GF-D8 (cell line): ENCODE measurements at regions not wholly inside any gene's neighbourhood (a gene's known extent, or its start where the extent isn't known, plus 50 kb on each side); places are given as distances from the start of the nearest gene placed in this dataset.
"Not testable (repeated sequence)": the region's sequence is repeated elsewhere in the genome, so short reads cannot be mapped to it uniquely, and the experiment has no call there.

Experiments used
- DNase-seq: peaks from one replicate; lab custom pipeline; 2025; lab: John Stamatoyannopoulos, UW

DNA sequence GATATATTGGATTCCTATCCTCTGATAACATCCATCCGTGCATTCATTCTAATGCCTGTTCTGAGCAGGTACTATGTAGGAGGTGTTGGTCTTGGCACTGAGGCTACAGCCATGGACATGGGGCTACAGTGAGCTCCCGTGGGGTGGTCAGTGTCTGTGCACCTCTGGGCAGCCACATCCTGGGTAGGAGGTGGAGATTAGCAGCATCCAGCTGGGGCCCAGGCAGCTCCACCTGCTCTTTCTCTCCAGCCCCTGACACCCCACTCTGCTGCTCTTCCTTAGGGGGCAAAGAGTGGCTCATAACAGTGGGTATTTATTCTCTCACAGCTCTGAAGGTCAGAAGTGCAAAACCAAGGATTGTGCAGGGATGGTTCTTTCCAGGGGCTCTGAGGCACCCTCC is 292.0 kb upstream of the SFSWAP start:
- DNase-seq, result no peak

DNA sequence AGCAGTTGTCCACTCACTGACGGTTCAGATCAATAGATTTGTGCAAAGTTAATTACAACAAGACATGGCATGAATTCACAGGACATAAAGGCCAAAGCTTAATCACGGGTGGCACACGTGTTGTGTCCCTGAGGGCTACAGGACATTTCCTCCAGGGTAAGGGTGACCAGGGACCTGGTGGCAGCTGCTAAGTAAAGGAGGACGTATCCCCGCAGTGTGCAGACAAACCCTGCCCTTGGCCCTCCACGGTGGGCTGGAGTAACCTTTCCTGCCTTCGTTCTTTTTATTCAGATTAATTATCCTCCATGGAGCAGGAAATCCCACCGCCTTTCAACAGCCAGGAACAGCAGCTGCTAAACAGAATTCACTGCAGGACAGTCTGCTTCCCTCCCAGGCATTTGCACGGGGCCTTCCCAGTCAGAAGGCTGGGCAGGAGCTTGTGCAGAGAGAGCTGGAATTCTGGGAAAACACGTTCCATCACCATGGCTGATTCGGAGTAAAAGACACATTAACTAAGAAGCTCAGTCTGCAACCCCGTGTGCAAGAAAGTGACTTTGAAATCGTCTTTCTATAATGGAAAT is 289.9 kb upstream of the SFSWAP start:
- no peak for DNase-seq

DNA sequence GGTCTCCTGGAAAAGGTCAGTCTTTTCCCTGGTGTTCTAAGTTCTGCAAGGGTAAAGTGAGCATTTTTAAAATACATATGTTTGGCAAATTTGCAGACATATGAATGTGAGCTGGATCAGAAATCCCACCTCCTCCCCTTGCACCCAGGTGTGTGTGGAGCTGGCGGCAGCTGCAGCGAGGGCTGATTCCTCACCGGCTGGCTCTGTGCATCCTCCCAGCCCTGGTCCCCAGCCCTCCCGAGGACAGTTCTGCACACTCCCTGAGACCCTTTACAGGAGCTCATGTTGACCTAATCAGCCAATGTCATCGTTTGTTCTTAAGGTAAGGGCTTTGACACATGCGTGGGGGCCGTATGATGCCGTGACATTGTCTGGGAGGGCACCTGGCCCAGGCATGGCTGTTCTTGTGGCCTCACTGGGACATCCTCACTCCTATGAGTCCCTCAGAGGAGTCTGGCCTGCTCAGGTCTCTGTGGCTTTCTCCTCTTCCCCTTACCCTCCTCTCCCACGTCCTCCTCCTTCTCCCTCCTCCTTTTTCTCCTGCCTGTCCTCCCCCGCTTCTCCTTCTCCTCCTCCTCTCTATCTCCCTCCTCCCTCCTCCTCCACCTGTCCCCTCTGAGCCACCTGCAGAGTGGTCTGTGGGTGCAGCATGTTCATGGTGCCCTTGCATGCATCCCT is 289.2 kb upstream of the SFSWAP start:
- no peak for DNase-seq

- DNase-seq, result no peak
Observed at GRCh38 chr12:131422187-131422520, 288.7 kb upstream of the SFSWAP start.

DNA sequence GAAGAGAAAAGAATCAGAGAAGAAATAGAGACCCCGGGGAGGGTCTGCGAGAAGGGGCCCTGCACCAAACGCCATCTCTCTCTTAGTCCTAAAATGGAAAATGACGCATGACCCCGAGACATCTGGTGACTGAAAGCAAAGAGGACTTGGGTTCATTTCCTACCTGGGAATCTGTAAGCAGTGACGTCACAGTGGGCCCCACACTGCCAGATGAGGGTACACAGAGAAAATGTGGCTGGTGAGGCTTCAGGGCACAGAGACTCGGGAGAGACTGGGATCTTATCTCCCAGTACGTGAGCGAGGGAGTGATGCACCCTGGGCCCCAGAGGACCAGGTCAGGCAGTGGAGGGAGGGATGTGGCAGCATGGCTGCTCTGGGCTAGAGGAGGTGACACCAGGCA is 288.1 kb upstream of the SFSWAP start:
- no peak for DNase-seq

DNA sequence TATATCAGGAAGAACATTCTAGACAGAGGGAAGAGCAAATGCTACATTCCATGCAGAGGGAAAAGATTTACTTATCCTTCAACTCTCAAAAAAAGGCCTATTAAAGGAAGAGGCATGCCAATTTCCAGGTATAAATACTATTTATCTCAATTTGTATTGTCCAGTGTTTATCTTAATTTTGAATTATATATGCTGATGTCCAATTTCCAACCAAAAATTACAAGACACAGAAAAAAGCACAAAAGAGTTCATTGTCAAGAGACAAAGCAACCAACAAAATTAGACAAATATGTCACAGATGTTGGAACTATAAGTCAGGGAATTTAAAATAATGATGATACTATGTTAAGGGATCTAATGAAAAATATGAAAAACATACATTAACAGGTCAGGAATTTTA is 286.6 kb upstream of the SFSWAP start:
- no peak for DNase-seq

DNA sequence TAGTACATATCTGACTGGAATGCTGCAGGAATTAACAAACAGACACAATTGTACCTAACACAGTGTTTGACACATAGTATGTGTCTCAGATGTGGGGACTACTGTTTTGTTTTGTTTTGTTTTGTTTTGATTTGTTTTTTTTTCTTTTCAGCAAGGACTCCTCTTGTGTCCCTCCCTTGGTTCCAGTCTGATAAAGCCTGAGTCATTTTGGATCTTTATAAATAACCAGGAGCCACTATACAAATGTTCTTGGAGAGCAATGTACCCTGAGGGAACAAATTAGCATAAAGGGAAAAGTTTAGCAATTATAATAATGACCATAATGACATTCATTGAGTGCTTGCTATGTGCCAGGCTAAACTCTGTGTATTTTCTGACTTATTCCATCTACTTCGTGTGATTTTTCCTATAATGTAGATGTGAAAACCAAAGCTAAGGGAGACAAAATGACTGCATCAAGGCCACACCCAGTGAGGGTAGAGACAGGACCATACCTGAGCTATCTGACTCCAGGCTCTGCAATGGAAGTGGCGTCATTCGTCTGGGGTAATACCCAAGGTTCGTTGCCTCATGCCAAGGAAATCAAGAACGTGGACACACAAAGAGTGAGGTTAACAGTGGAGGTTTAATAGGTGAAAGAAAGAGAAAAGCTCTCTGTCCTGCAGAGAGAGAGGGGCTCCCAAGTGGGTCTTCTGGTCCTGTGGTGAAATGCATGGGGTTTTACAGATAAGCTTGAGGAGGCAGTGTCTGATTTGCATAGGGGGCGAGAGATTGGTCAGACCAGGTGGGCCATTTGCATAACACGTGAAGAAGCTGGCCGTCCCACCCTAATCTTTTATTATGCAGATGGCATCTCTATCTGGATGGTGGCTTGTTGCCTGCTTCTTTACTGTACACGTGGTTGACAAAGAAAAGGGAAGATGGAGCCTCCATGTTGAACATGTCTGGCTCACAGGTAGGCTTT is 285.5 kb upstream of the SFSWAP start:
- no peak for DNase-seq

- no peak for DNase-seq
Observed at GRCh38 chr12:131428091-131428685, 282.7 kb upstream of the SFSWAP start.

GRCh38 chr12:131429221-131429620 is 281.7 kb upstream of the SFSWAP start:
- DNase-seq, result not testable (repeated sequence)

- DNase-seq, result not testable (repeated sequence)
Observed at GRCh38 chr12:131429697-131430096, 281.2 kb upstream of the SFSWAP start.

DNA sequence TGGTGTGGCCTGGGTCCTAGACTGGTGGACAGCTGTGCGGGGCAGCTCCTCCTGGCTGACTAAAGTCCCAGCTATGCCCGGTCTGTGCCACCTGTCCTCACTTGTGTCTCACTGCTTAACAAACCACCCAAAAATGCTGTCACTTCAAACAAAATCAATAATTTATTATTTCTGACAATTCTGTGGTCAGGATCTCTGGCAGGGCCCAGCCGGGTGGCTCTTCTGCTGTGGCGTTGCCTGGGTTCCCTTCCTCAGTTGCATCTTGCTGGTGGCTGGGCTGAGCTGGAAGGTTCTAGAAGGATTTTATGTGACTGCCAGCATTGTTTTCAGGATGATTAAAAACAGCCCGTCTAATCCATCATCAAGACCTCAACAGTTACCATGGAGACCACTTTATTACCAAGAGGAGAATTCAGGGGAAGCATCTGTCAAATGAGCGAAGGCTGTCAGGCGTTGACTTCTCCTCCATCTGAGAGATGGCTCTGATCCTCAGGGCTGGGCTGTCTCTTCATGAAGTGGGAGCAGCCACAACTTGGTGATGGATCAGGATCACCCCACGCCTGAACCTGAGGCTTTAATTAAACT is 280.6 kb upstream of the SFSWAP start:
- DNase-seq, result no peak

- DNase-seq, result not testable (repeated sequence)
Observed at GRCh38 chr12:131431126-131431655, 279.7 kb upstream of the SFSWAP start.

GRCh38 chr12:131432532-131433260 is 278.2 kb upstream of the SFSWAP start:
- DNase-seq, result no peak

DNA sequence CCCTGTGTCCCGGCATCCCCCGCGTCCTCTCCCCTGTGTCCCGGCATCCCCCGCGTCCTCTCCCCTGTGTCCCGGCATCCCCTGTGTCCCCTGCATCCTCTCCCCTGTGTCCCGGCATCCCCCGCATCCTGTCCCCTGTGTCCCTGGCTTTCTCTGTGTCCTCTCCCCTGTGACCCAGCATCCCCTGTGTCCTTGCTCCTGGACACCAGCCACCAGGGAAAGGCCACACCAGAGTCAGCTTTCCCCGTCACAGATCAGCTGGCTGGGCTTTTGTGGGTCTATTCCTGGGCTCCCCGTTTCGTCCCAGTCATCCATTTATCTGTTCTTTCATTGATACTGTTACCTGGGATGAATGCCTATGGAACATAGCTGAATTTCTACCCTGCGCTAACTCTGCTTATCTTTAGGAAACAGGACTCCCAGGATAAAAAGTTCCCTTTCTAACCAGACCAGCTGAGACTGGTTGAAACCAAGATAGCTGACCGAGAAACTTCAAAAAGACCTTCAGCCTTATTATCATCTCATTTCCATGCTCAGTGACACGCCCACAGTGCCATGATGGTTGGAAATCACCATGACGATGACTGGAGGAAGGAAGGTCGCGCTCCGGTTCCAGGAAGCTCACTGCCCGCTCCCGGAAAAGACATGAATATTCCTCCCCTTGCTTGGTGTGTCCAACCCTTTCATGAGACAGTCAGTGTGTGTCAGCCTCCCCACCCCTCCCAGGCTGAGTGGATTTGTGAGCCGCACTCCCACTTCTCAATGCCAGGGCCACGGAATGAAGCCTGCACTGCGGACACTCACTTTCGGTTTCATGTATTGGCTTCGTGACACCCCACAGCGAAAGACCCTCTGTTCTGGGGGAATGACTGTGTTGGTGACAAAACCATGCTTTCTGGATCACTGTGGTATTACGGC is 276.4 kb upstream of the SFSWAP start:
- no peak for DNase-seq

GRCh38 chr12:131436922-131437705 is 273.8 kb upstream of the SFSWAP start:
- DNase-seq, result no peak

DNA sequence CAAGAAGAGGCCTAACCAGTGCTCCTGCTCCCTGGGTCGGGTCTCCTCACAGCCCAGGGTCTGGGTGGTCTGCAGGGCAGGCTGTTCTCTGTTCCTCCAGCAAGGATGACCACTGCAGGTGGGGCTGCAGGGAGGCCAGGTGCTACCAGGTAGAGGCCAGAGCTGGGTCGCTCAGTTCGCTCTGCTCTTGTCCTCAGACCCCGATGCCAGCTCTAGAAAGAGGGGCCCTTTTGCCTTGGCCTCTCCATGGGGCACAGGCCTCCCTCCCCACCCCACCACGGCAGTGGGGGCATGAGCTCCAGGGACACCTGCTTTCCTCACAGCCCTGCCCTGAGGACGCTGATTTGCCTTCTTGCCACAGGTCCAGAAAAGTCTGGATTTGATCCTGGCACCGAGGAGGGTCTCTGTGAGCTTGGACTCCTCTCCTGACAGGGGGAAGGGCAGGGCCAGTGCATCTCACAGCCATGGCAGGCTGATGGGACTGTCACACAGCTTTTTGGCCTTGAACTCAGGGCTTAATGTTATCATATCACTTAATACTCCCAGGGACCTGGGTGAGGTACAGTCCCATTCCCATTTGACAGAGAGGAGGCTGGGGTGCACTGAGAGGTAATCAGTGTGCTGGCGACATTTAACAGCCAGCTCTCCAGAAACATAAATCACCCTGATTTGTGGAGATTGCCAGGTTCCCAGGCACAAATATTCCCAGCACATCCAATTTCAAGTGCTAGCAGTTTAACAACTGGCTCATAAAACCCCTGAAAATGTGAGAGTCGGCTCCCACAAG is 273.0 kb upstream of the SFSWAP start:
- DNase-seq, result no peak

DNA sequence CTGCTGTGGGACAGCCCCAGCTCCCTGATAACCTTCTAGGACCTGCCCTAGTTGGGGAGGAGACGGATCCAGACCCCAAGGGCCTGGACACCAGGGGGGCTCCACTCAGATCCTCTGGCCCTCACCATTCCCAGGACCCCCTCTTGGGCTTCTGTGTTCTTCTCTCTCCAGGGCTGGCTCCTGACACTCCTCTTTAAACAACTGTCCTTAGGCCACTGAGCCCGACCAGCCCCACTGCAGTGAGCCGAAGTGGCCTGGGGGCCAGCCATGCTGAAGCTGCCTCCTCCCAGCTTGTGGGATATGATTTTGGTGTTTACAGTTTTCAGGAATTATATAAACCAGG is 272.4 kb upstream of the SFSWAP start:
- not testable (repeated sequence) for DNase-seq

- no peak for DNase-seq
Observed at GRCh38 chr12:131438881-131439280, 272.0 kb upstream of the SFSWAP start.

- not testable (repeated sequence) for DNase-seq
Observed at GRCh38 chr12:131439752-131440151, 271.1 kb upstream of the SFSWAP start.
